NOMO-1 treated with dmso at 0.1 percent for 144 hours (cell line): ENCODE measurements at regions not wholly inside any gene's neighbourhood (a gene's known extent, or its start where the extent isn't known, plus 50 kb on each side); places are given as distances from the start of the nearest gene placed in this dataset.

Experiments used
- DNase-seq: peaks from one replicate; lab custom pipeline; 2025; ENCODE audit not compliant: unreplicated experiment; lab: John Stamatoyannopoulos, UW

DNA sequence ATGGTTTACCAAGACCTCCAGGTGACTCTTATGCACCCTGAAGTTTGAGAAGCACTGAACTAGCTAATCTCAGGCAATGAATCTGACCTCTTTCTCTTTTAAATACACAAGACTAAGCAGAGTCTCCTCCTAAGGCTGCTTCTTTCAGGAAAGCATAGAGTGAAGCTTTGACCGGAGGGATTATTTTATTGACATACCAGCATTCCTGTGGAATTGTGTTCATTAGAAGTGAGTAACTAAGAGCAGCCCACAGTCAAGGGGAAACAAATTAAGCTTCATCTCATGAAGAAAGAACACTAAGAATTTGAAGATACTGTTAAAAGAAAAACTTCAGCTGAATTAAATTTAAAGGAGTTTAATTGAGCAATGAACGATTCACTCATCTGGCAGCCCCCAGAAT lies 963.5 kb downstream of the NTRK3 start:
- DNase-seq: no peak

DNA sequence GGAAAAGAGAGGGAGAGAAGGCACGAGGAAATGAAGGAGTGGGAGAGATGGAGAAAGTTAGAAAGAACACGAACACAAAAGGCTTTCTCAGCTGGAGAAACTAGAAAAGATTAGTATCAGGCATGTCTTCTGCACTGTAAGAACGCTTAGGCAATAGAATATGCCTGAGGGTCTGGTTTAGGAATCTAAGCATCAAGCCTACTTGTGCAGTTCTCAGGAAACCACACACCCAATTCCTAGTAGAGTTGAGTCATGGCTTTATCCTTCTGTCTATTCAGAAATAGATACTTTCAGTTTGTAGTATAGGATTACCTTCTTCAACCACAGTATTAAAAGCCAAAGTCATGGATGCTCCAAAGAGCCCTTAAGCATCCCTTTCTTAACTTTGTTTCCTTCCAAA lies 969.4 kb downstream of the NTRK3 start:
- DNase-seq: no peak

DNA sequence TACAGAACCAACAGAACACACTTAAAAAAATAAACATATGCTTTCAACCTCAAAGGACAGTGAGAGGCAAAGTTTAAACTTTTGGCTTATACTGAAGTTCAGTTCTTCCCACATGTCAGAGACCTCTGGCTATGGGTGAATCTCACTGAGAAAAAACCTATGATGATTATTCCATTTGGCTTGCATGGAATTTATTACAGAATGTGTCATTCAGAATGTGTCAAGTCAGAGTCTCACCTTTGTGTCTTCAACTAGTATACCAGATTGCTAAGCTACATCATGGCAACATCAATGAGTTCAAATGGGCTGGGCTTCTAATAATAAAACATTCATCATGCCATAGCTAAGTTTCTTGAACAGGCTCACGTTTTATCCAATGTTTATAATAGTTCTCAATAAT lies 987.0 kb downstream of the NTRK3 start:
- DNase-seq: no peak

DNA sequence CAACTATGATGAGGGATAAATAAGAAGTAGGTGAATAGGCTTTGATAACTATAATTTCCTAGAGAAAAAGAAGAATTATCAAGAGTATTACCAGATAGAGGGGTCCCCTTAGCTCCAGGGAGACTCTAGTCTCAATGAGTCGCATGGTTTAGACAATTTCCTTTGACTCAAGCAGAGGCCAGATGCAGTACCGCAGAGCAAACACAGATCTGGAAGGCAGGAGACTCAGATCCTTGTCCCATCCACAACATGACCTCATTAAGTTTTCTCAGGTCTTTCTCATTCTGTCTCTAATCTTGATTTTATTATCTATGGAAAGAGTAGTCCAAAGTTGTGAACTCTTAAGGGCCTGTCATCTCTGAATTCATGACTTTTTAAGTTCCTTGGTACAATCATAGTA lies 987.9 kb downstream of the NTRK3 start:
- no peak for DNase-seq

DNA sequence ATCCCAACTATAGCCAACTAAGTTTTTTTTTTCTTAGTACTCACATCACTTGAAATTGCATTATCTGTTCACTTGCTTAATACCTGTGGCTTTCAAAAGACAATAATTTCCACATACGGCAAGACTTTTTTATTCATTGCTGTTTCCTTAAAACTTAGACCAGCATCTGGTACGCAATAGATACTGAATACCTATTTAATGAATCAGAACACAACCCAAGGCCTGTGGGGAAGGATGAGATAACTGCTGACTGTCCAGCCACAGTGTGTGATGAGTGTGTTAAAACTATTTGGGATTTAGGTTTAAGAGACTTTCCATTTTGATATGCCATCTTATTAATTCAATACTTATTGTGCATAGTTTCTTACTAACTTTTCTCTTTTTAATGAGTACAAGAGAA lies 988.7 kb downstream of the NTRK3 start:
- no peak for DNase-seq

DNA sequence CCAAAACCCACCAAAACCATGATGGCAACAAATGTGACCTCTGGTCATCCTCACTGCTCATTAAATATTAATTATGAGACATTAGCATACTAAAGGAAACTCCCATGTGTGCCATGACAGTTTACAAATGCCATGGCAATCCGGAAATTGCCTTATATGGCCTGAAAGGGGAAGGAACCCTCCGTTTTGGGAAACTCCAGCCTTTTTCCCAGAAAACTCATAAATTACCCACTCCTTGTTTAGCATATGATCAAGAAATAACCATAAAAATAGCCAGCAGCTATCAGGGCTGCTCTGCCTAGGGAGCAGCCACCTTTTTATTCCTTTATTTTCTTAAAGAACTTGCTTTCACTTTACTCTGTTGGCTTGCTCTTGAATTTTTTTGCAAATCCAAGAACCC lies 992.7 kb downstream of the NTRK3 start:
- DNase-seq: no peak

DNA sequence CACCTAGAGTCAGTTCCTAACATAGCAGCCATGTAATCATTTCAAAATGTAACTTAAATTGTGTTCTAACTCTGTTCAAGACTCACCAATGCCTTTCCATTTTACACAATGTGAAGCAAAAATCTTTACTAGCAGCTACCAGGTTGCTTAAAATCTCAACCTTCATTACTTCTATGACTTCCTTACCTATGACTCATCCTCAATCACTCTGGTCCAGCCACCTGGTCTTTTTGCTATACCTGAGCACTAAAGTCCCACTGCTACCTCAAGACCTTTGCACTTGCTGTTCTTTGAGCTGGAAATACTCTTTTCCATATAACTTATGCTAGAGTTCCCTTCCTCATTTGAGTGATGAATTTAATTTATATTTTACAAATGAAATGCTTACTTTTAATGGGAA lies 993.2 kb downstream of the NTRK3 start:
- DNase-seq: no peak

DNA sequence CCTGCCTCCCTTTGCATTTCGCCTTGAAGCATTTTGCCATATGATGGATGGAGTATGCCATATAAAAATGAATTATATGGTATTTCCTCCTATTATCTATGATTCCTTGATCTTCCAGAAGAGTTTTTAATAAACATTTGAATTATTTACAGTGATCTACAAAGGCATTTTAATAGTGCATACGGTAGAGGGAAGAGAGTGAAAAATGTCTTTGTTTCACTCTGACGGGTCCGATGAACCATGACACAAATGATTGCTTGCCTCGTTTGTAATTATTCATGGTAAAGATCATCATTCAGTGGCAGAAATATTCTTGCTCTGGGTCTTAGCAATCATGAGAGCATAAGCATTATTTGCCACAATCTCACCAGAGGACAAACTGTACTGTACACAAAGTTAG lies 1010.9 kb downstream of the NTRK3 start:
- no peak for DNase-seq

DNA sequence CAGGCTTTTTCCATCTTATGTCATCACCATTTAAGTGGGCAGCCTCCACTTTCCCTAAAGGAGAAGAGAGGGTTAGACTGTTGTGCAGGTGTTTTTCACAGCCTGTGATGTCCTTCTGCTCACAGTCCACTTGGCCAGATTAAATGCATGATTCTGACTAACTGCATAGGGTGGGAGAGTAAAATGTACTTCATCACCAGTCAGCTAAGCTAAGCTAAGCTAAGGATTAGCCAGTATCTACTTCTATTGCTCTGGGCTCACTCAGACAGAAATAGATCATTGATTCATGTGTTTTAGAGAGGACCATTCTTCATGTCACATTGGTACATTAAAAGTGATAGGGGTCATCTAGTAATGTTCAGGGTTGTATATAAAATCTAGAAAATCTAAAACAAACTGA lies 1013.1 kb downstream of the NTRK3 start:
- no peak for DNase-seq

DNA sequence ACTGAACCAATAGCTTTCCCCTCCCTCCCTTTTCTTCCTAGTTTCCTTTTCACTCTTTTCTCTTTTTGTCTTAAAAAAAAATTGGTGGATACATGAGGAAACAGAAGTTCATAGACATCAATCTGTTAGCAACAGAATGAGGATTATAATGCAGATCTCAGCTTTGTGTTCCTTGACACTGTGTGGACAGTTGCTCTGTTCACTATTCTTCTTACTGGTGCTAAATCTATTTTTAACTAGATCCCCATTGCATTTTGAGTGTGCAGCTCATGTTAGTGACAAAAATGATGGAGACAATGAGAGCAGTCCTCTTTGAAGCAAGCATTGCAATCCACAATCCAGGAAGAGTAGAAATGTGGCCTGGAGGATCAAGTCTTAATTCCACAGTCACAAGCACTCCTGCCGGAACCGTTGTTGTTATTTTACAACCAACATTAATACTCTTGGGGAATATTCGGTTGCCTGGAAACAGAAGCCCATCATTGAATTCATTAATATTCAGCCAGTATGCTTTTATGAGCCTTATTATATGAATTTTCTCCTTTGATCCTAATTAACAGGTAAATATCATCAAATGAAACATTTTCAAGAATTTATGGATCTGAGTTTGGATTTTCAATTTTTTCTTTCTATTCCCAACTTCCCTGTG lies 1016.8 kb downstream of the NTRK3 start:
- no peak for DNase-seq

DNA sequence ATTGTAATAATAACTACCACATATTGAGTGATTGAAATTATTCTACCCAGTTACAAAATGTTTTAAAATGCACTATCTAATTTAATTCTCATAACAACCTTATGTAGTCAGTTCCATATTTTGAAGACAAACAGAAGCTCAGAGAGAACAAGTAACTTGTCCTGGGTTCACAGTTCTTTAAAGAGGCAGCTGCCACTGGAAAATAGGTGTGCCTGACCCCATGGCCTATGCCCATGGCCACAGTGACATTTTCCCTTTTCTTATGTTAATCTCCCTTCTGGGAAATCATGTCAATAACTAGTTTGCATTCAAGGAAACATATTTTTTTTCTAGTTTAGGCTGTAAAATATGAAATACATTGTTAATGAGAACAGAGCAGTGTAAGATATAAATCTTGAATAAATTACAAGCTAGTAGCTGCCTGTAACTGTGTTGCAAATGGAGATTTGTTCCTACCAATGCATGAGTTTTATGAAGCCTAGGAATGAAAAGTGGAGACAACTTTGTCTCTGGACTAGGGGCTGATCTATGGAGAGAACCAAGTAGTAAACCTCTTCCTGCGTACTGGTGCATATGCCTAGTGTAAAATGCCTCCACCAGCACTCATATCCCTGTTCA lies 1018.0 kb downstream of the NTRK3 start:
- DNase-seq: no peak

DNA sequence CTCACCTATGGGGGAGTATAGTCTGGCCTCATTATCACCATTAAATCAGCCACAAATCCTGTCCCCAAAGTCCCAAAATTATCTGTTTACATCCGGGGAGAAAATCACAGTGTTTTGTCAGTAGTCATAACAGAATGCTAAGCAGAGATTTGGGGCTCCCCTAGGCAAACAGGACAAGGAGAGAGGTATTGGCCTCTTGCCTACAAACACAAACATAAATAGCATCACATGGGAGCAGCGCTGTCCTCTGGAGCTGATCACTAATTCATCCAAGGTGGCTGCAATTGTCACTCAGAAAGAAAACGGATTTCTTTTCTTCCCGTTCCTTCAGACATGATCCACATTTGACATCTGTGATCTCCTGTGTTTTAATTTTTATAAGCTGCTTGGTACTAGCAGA lies 1028.1 kb downstream of the NTRK3 start:
- no peak for DNase-seq

DNA sequence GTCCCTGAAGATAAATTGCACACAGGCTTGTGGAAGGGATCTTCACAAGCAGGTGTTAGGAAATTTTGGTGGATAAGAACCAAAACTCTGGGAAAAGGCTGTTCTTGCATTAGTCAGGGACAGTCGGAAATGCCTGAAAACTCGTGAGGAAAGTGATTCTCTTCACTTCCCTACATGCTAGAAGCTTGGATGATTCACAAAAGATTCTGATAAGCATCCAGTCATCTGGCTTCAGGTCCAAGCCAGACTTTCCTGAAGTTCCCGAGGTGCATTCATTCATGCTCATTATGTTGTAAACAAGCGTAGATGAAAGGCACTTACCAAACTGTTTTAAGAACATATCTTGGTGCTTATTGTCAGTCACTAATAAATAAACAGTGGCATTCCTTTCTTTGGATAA lies 1028.7 kb downstream of the NTRK3 start:
- DNase-seq: no peak

DNA sequence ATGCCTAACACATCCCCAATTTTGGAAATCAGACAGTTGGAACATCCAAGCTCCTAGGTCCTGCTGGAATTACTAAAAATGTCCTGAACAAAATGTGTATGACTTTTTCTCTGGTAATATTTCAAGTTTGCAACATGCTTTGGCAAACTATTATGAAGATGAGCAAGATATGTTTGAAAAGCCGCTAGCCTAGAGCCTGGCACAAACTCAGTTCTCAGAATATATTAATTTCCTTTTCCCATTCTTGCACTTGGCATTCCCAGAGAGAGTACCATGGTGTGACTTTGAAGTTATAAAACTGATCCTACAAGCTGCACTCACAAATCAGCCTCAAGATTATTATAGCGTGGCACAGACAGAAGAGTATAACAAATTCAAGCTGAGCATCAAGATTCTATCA lies 1031.1 kb downstream of the NTRK3 start:
- DNase-seq: no peak

DNA sequence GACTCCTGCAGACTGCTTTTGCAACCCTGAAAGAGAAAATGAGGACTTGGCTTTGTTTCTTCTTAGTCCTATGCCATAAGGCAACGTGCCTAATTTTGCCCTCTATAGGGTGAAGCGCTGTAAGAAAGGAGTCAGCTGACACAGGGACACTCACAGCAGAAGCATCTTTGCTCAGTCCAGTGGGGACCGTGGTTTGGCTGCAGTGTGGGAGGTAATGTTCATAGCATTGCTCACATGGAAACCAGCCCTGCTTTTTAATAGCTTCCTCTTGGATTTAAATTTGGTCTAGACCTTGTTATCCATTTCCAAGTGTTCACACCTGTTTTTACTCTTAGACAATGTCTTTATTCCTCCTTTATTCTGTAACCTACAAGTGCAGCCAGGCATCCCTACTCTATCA lies 1032.1 kb downstream of the NTRK3 start:
- DNase-seq: no peak

DNA sequence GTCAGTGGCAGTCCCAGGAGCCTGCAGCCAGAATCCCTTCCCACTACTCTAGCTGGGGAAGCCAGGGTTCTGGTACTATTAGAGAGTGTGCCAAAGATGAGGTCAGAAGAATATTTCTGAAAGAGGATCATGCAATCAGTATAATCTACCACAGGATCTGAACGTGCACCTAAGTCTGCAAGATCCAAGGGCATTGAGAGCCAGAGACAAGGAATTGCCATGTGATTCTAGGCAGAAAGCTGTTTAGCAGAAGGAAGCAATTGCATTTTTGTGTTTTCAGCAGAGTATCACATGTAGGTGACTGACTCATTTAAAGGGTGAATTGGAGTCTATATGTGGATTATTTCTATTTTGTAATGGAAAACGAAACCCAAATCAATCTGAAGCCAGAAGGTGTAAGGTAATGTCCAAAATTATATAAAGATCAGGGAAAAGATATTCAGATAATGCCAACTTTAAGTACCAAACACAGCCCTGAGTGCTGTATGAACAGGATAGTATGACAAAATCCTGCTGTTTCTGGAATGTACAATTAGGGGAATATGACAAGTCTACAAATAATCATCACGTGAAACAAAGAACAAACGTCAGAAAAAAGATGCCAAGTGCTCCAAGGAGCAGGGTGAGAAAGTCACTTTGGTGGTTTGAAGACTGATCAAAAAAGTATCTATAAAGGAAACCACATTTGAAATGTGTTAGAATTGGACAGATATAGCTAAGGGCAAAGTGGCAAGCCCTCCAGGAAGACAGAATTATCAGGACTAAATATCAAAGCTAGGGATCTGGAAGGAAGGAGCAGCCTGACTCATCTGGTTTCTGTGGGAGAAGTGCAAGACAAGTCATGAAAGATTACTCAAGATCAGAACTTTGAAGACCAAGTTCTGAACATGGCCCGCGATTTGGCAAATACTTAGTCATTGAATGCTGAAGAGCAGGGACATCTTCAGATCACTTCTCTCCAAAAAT lies 1036.6 kb downstream of the NTRK3 start:
- no peak for DNase-seq

DNA sequence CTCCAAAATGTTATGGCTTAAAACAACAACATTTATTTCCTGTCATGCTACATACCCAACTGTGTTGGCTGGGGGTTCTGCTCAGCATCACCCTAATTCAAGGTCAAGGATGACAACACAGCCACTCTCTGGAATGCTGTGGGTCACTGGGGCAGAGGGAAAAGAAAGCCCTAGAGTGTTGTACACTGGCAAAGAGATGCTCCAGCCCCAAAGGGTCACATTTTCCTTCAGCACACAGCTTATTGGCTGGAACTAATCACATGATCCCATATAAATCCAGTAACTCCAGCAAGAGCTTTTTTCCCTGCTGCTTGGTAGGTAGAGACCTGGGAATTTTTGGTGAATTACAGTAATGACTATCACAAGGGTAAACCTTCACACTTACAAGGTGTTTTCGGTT lies 1041.4 kb downstream of the NTRK3 start:
- DNase-seq: no peak

DNA sequence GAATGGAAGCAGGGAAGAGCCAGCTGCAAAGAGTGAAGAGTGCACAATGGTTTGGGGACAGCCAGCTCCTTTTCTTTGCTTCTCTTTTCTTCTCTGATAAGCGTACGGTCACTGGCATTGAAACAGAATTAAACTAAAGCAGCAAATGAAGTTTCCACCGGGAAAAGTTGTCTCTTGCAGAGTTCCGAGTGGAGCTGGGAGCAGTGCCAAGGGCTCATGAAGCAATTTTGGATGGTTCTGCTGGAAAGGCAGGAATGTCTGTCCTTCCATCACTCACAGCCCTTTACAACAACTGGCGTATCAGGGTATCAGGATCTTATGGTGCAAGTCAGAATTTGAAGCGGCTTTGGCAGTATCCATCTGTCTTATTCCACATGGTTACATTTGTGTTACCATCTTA lies 1042.9 kb downstream of the NTRK3 start:
- no peak for DNase-seq

DNA sequence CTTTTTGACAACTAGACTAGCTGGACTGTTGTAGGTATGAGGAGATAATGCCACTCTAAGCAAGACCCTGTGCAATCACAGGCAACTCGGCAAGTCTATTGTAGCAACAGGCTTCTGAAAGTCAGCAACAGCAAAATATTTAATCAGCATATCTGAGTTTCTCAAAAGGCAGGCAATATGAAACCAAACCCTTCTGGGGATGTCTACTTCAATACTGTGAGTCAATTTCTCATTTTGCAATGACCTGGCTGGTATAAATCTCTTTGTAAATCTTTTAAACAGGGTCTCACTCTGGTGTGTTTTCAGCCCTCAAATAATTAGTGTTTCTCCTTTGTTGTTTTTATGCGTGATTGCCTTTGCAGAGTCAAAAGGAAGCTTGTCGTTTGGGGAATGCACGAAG lies 1044.5 kb downstream of the NTRK3 start:
- no peak for DNase-seq

DNA sequence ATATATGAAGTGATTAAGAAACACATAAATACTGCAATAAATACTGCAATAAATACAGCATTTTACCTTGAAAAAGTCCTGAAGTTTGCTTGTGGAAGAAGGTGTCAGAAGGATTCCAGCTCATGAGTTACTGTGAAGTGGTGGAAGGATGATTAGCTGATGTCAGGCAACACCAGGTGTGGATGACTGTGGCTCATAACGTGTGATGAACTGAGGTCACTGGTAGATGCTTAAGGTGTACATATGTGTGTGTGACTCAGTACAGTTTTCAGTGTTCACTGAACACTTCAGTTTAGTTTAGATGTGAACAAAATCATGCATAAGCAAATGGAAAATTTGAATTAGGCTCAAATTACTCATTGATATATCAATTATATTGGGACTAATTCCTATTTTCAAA lies 1045.0 kb downstream of the NTRK3 start:
- DNase-seq: no peak

DNA sequence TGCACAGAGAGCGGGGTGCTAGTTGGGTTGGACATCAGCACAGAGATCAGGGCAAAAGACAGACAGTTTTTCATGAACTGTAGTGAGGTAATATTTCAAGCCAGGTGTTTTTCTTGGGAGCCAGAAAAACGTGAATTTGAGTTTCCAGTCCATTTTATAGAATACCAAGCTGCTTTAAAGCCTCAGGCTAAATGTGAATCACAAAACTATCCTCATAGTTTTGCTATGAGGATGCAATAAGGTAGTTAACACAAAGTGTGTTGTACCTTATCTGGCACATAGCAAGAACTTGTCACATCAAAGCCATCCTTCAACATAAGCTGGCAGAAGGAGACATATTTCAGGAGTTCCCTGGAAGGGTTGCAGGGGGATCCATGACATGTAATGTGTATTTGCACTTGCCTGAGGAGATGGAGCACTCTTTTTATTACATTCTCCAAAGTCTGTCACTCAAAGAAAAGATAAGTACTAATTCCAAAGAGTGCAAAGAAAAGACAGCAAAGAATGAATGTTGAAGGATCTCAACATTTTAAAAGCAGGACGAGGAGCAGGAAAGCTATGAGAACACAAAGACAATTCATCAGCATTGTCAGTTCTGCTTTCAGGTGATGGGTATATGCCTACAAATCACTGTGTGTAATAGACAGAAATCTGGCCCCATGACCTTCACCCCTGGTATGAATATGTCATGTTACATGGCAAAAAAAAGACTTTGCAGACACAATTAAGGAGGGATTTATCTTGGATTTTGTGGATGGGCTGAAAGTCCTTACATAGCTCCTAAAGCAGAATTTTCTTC lies 1046.4 kb downstream of the NTRK3 start:
- no peak for DNase-seq
